ENCODE measurements at regions not wholly inside any gene's neighbourhood (a gene's known extent, or its start where the extent isn't known, plus 50 kb on each side); places are given as distances from the start of the nearest gene placed in this dataset.
"Not testable (repeated sequence)": the region's sequence is repeated elsewhere in the genome, so short reads cannot be mapped to it uniquely, and the experiment has no call there.

GRCh38 chr16:60763869-60764268, 1272.4 kb downstream of the CDH8 start:
- no peak for DNase-seq

GRCh38 chr16:60755907-60756306, 1280.3 kb downstream of the CDH8 start:
- DNase-seq = no peak

GRCh38 chr16:60748366-60748765, 1287.9 kb downstream of the CDH8 start:
- no peak for DNase-seq

GRCh38 chr16:60744198-60744597, 1292.0 kb downstream of the CDH8 start:
- DNase-seq = no peak

GRCh38 chr16:60741810-60742209, 1294.4 kb downstream of the CDH8 start:
- no peak for DNase-seq

GRCh38 chr16:60739737-60740683, 1296.2 kb downstream of the CDH8 start:
- no peak for DNase-seq

- no peak for DNase-seq
Measured at GRCh38 chr16:60731329-60732050, 1304.7 kb downstream of the CDH8 start.

GRCh38 chr16:60729051-60729450, 1307.2 kb downstream of the CDH8 start:
- DNase-seq = no peak

- DNase-seq = no peak
Measured at GRCh38 chr16:60727851-60728250, 1308.4 kb downstream of the CDH8 start.

- no peak for DNase-seq
Measured at GRCh38 chr16:60720060-60720459, 1316.2 kb downstream of the CDH8 start.

GRCh38 chr16:60717808-60718207, 1318.4 kb downstream of the CDH8 start:
- DNase-seq = no peak

GRCh38 chr16:60712144-60712543, 1324.1 kb downstream of the CDH8 start:
- DNase-seq = no peak

GRCh38 chr16:60704726-60705125, 1331.5 kb downstream of the CDH8 start:
- no peak for DNase-seq

GRCh38 chr16:60703096-60703495, 1333.1 kb downstream of the CDH8 start:
- DNase-seq = no peak

GRCh38 chr16:60686824-60687223, 1349.4 kb downstream of the CDH8 start:
- no peak for DNase-seq

- no peak for DNase-seq
Measured at GRCh38 chr16:60684002-60684401, 1352.2 kb downstream of the CDH8 start.

- DNase-seq = no peak
Measured at GRCh38 chr16:60682219-60682618, 1354.0 kb downstream of the CDH8 start.

- no peak for DNase-seq
Measured at GRCh38 chr16:60681043-60681442, 1355.2 kb downstream of the CDH8 start.

- DNase-seq = no peak
Measured at GRCh38 chr16:60675022-60675421, 1361.2 kb downstream of the CDH8 start.

GRCh38 chr16:60674241-60674640, 1362.0 kb downstream of the CDH8 start:
- no peak for DNase-seq

GRCh38 chr16:60655514-60656153, 1380.6 kb downstream of the CDH8 start:
- no peak for DNase-seq

GRCh38 chr16:60651346-60651745, 1384.9 kb downstream of the CDH8 start:
- no peak for DNase-seq

- DNase-seq = no peak
Measured at GRCh38 chr16:60648290-60648689, 1387.9 kb downstream of the CDH8 start.

GRCh38 chr16:60647388-60647787, 1388.8 kb downstream of the CDH8 start:
- DNase-seq = not testable (repeated sequence)

Measured in SHP77 treated with DMSO at 0.1 percent for 48 hours (cell line).